AG04449 (cell line): ENCODE measurements at regions not wholly inside any gene's neighbourhood (a gene's known extent, or its start where the extent isn't known, plus 50 kb on each side); places are given as distances from the start of the nearest gene placed in this dataset.
"Not testable (repeated sequence)": the region's sequence is repeated elsewhere in the genome, so short reads cannot be mapped to it uniquely, and the experiment has no call there.

Experiments
- CTCF ChIA-PET: fragments of 350-600 bp; formaldehyde crosslinking; extraction: SDS; loops from one replicate; lab custom pipeline; 2021; ENCODE audit warnings: antibody characterized with exemption; lab: Yijun Ruan, JAX
- POLR2A ChIA-PET: fragments of 400-600, 350-600 bp; formaldehyde crosslinking; extraction: SDS; loops from one replicate; lab custom pipeline; 2020; ENCODE audit warnings: antibody characterized with exemption, inconsistent platforms; lab: Yijun Ruan, JAX
- DNase-seq: peaks from one replicate; pipeline ENCODE4 v3.0.0-alpha.2; 2010; ENCODE audit warnings: low read depth, low spot score
- H3K4me3 ChIP-seq: 2 replicates; pipeline ENCODE4 v1.5.1; 2011; ENCODE audit warnings: low read depth, mild to moderate bottlenecking, control low read depth, low read length
- CTCF ChIP-seq: IDR thresholded peaks from one replicate; pipeline ENCODE4 v1.5.1; 2011; ENCODE audit warnings: mild to moderate bottlenecking, moderate library complexity, low read length, control low read depth, inconsistent platforms; ENCODE audit not compliant: insufficient read depth; ENCODE audit errors: missing control alignments

- TF ChIP-seq CTCF: no peak
- ChIA-PET CTCF (no interaction called here), POLR2A (no interaction called here)
- no peak overlapping the region for H3K4me3 ChIP-seq
- peak; percentile 21 for DNase-seq
These were observed 1047.5 kb upstream of the FLRT2 start for GRCh38 chr14:84482256-84483071.

- no peak for DNase-seq
- ChIA-PET POLR2A (no interaction called here), CTCF (no interaction called here)
- H3K4me3 ChIP-seq: no peak overlapping the region
- TF ChIP-seq CTCF: no peak
These were observed 1046.9 kb upstream of the FLRT2 start for GRCh38 chr14:84483072-84483420.

- CTCF ChIA-PET, H3K4me3 ChIP-seq, POLR2A ChIA-PET, DNase-seq: not testable (repeated sequence)
These were observed 1045.7 kb upstream of the FLRT2 start for GRCh38 chr14:84484243-84484642.

- CTCF ChIA-PET: no interaction called here
- no peak for DNase-seq
- no peak for TF ChIP-seq CTCF
- no peak overlapping the region for H3K4me3 ChIP-seq
- POLR2A ChIA-PET: no interaction called here
These were observed 1044.9 kb upstream of the FLRT2 start for GRCh38 chr14:84485036-84485435.

GRCh38 chr14:84490081-84490480 is 1039.9 kb upstream of the FLRT2 start:
- no peak overlapping the region for H3K4me3 ChIP-seq
- POLR2A ChIA-PET: no interaction called here
- CTCF ChIA-PET: no interaction called here
- DNase-seq: no peak
- no peak for TF ChIP-seq CTCF

- H3K4me3 ChIP-seq: no peak overlapping the region
- no peak for TF ChIP-seq CTCF
- POLR2A ChIA-PET: no interaction called here
- peak; percentile 10 for DNase-seq
- CTCF ChIA-PET: interaction anchor here (0.6 kb wide), 1 partner anchor 975 kb away, joined by 3 read pairs; no protein-coding TSS in a partner anchor
These were observed 1037.3 kb upstream of the FLRT2 start for GRCh38 chr14:84492685-84493084.

- no peak for DNase-seq
- ChIA-PET POLR2A (no interaction called here), CTCF (interaction anchor here (0.7 kb wide), 1 partner anchor 1044 kb away, joined by 3 read pairs; no protein-coding TSS in a partner anchor)
- no peak for TF ChIP-seq CTCF
- no peak overlapping the region for H3K4me3 ChIP-seq
These were observed 1036.2 kb upstream of the FLRT2 start for GRCh38 chr14:84493779-84494178.
